Activated T-cell treated with anti-CD3 and anti-CD28 coated beads for 48 hours (primary cell): ENCODE measurements at regions not wholly inside any gene's neighbourhood (a gene's known extent, or its start where the extent isn't known, plus 50 kb on each side); places are given as distances from the start of the nearest gene placed in this dataset.

ENCODE experiments used
- DNase-seq: peaks from one replicate; pipeline ENCODE4 v3.0.0-alpha.2; 2020; ENCODE audit warnings: low read depth

DNA sequence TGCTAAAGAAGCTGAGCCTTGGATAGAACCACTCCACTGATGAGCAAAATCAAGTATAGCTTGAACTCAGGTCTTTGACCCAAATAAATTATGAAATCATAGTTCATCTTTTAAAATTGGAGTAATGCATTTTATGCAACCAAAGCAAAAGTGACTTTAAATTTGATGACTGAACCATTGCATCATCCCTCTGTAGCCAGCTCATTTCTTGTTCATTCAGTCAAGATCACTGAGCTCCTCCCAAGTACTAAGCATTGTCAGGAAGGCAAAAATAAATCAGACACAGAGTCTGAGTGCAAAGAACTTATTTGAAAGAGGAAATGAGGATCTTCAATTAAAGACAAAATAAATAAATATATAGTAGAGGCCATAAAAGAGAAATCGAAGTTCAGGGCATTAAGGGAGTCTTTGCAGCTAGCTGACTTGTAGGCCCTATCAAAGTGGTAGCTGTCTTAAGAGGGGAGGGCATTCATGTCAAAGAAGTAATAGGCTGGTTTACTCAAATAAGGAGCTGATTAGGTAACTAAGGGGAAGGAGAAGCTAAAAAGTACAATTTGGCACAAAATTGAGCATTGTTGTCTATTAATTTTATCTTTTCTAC lies 411.8 kb downstream of the MTX2 start:
- no peak for DNase-seq

GRCh38 chr2:176681584-176682115 lies 412.4 kb downstream of the MTX2 start:
- no peak for DNase-seq

DNA sequence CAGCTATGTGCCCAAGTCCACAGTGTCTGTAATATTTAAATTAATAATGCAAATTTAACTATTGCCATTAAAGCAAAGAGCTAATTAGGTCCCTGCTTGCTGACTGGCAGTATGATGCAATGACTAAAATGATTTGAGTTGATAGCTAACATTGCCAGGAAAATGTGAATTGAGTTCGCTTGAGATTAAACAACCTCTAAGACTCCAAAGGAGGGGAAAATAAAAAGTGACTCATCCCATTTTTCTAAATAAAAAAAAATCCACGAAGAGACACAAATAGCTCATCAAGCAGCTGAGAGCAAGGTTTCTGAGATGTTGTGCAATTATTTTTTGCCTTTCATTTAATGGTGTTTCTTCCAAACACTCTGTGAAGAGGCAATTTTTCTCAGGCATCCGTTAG lies 413.0 kb downstream of the MTX2 start:
- DNase-seq: no peak

- DNase-seq: no peak
Observed at GRCh38 chr2:176683618-176684111, 414.4 kb downstream of the MTX2 start.

DNA sequence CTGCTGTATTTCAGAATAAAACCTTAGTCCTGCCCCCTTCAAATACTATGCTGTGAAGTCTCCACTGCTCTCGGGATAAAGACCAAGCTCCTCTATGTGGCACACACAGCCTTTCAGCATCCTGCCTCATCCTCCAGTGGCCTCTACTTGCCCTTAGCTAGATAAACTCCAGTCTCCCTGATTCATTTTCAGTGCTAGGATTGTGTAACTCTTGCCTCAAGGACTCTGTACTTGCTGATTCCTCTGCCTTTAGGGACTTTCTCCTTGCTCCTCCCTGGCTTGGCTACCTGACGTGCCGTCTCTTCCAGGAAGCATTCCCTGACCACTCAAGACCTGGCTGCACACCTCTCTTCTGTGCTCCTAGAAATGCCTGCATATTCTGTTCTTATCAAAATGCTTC lies 416.7 kb downstream of the MTX2 start:
- no peak for DNase-seq

- DNase-seq: no peak
Observed at GRCh38 chr2:176686328-176686727, 417.1 kb downstream of the MTX2 start.

DNA sequence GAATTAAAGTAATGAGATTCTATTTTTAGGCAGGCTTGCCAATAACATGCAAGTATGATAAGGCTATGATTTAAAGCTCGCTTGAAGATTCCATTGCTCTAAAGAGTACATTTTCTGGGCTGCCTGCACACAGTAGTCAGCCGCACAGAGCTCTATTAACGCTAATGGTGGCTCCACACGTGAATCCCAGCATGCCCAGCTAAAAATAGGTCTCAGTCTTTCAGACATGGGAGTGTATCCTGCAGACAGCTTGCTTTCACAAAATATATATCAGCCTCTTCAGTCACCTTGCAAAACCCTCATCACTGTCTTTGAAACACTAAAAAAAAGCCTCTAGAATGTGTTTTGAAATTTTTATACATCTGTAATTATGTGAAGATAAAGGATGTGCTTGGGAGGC lies 418.1 kb downstream of the MTX2 start:
- no peak for DNase-seq

- DNase-seq: no peak
Observed at GRCh38 chr2:176687944-176688343, 418.7 kb downstream of the MTX2 start.

GRCh38 chr2:176689711-176690110 lies 420.5 kb downstream of the MTX2 start:
- no peak for DNase-seq

- DNase-seq: no peak
Observed at GRCh38 chr2:176691471-176691870, 422.2 kb downstream of the MTX2 start.

GRCh38 chr2:176692533-176692932 lies 423.3 kb downstream of the MTX2 start:
- no peak for DNase-seq

DNA sequence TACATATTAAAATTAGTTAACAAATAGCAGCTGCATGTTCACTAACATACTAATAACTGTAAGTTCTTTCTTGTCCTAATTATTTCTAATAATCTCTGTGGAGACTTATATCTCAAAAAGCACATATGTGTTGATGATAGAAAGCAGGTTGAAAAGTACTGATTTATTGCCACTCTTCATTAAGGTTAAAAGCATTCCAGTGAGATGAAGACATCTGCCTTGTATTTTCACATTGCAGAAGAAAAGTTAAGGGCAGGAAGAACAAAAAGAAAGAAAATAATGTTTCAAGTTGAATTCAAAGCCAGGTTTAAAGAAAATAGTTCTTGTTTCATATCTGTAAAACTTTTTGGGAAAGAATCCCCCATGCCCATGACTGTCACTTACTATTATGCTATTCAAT lies 429.9 kb downstream of the MTX2 start:
- DNase-seq: no peak

- DNase-seq: no peak
Observed at GRCh38 chr2:176699644-176700043, 430.4 kb downstream of the MTX2 start.

GRCh38 chr2:176702131-176702530 lies 432.9 kb downstream of the MTX2 start:
- no peak for DNase-seq

- DNase-seq: no peak
Observed at GRCh38 chr2:176704282-176704858, 435.1 kb downstream of the MTX2 start.

- DNase-seq: no peak
Observed at GRCh38 chr2:176709149-176709951, 440.1 kb downstream of the MTX2 start.

- DNase-seq: no peak
Observed at GRCh38 chr2:176709991-176710390, 440.7 kb downstream of the MTX2 start.

- no peak for DNase-seq
Observed at GRCh38 chr2:176710657-176711186, 441.5 kb downstream of the MTX2 start.

DNA sequence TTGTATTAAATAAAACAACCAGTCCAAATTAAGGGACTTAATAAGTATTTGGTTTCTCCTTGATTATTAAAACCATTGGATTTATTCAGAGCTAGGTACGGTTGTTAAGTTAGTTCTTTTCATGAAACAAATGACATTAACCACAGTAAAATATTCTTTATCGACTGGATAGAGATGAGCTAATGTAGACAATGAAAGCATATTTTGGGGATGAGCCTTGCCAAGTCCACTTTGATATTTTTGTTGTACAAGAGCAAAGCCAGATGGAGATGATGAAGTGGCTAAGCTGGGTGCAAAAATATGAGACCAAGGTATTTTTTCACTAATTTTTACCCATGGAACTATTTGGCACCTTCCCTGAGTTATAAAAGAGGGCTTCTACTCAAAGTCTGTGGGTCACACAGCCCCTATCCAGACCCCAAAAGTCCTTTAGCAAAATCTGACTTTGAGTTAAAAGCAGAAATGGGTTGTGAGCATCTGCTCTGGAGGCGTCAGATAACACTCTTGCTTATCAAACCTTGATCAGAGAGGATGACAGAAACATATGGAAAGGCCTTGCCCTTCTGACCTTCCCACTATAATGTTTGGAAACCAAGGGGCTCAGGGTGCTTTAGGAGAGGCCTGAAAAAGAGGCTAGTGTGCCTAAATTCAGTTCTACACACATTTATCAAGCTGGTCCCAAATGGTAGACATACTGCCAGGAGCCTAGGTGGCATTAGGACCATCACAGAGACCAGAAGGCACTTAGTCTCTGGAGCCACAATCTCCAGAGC lies 456.8 kb downstream of the MTX2 start:
- DNase-seq: no peak

- no peak for DNase-seq
Observed at GRCh38 chr2:176727696-176728095, 458.5 kb downstream of the MTX2 start.

DNA sequence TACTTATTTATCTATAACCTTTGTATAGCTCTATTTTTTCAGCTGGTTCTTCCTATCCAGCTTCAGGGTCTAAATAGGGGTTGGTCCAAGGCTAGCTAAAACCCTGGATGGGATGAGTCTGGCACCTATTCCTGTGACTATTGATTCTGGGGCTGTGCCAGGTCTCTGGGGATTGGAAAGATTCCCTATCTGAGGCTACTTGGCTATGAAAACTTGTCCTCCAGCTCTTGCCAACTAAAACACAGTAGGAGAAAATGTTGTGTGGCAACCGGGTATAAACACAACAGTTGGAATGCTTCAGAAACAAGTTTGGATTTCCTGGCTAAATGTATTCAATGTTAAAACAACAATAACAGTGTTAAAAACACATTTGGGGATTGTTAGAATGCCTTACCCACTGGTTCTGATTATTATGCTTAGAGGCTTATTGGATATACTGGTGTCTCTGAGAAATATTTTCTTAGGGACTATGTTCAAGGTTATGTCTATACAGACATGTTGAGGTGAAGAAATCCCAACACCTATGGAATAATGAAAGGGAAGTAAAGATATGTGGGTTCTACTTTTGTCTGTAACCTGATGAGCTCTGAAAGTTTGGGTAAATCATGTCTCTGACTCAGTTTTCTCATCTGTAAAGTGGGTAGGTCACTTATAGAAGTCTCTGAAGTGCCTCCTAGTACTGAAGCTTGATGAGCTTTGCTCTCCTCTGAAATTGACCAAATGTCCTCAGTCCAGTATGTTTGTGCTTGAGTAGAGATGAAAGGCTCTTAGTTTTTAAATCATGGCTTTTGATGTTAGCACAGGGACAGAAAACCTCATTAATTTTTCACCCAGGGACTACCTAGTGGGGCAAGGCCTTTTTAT lies 460.7 kb downstream of the MTX2 start:
- DNase-seq: no peak
